ENCODE measurements at regions not wholly inside any gene's neighbourhood (a gene's known extent, or its start where the extent isn't known, plus 50 kb on each side); places are given as distances from the start of the nearest gene placed in this dataset.

GRCh38 chr5:61840361-61840760 lies 465.6 kb upstream of the KIF2A start:
- DNase-seq, result no peak

GRCh38 chr5:61842840-61843239 lies 463.2 kb upstream of the KIF2A start:
- no peak for DNase-seq

- no peak for DNase-seq
Observed at GRCh38 chr5:61850696-61851095, 455.3 kb upstream of the KIF2A start.

GRCh38 chr5:61854531-61854930 lies 451.5 kb upstream of the KIF2A start:
- DNase-seq, result no peak

GRCh38 chr5:61860978-61861377 lies 445.0 kb upstream of the KIF2A start:
- DNase-seq, result no peak

GRCh38 chr5:61866930-61867329 lies 439.1 kb upstream of the KIF2A start:
- DNase-seq, result no peak

GRCh38 chr5:61869333-61869732 lies 436.7 kb upstream of the KIF2A start:
- DNase-seq, result no peak

GRCh38 chr5:61878471-61878870 lies 427.5 kb upstream of the KIF2A start:
- DNase-seq, result no peak

- DNase-seq, result no peak
Observed at GRCh38 chr5:61881821-61882487, 424.1 kb upstream of the KIF2A start.

- DNase-seq, result no peak
Observed at GRCh38 chr5:61882901-61883500, 423.0 kb upstream of the KIF2A start.

- no peak for DNase-seq
Observed at GRCh38 chr5:61884252-61884855, 421.7 kb upstream of the KIF2A start.

GRCh38 chr5:61886214-61886613 lies 419.8 kb upstream of the KIF2A start:
- no peak for DNase-seq

- no peak for DNase-seq
Observed at GRCh38 chr5:61887271-61887670, 418.7 kb upstream of the KIF2A start.

- no peak for DNase-seq
Observed at GRCh38 chr5:61894046-61894445, 412.0 kb upstream of the KIF2A start.

- no peak for DNase-seq
Observed at GRCh38 chr5:61896811-61897210, 409.2 kb upstream of the KIF2A start.

- no peak for DNase-seq
Observed at GRCh38 chr5:61897251-61897650, 408.8 kb upstream of the KIF2A start.

- no peak for DNase-seq
Observed at GRCh38 chr5:61901997-61902396, 404.0 kb upstream of the KIF2A start.

GRCh38 chr5:61904730-61905129 lies 401.3 kb upstream of the KIF2A start:
- no peak for DNase-seq

GRCh38 chr5:61905613-61906012 lies 400.4 kb upstream of the KIF2A start:
- no peak for DNase-seq

GRCh38 chr5:61906820-61907219 lies 399.2 kb upstream of the KIF2A start:
- no peak for DNase-seq

GRCh38 chr5:61907995-61908394 lies 398.0 kb upstream of the KIF2A start:
- DNase-seq, result no peak

GRCh38 chr5:61910771-61911170 lies 395.2 kb upstream of the KIF2A start:
- DNase-seq, result no peak

- DNase-seq, result no peak
Observed at GRCh38 chr5:61912559-61912958, 393.4 kb upstream of the KIF2A start.

- DNase-seq, result no peak
Observed at GRCh38 chr5:61915646-61916045, 390.4 kb upstream of the KIF2A start.

Data from activated CD4-positive, alpha-beta T cell treated with anti-CD3 and anti-CD28 coated beads for 48 hours (primary cell).